ENCODE measurements at regions not wholly inside any gene's neighbourhood (a gene's known extent, or its start where the extent isn't known, plus 50 kb on each side); places are given as distances from the start of the nearest gene placed in this dataset.

- H3K4me1 ChIP-seq (ENCODE audit: control insufficient read depth, extremely low read depth, insufficient read depth, low read length) = peaks cover 11% of the 10 kb centered on the region
- H3K79me2 ChIP-seq (ENCODE audit: control insufficient read depth, insufficient read depth, low read length) = no peaks in the 10 kb centered on the region
- H3K9me1 ChIP-seq (ENCODE audit: control insufficient read depth, extremely low read depth, insufficient read depth, low read length) = no peaks in the 10 kb centered on the region
- H3K36me3 ChIP-seq (ENCODE audit: control insufficient read depth in 2 of 2, extremely low read depth in 1 of 2, insufficient read depth in 2 of 2, low read length in 2 of 2) = no peaks in the 10 kb centered on the region
- no peaks in the 10 kb centered on the region for H3K9me3 ChIP-seq (ENCODE audit: control insufficient read depth, low read depth, low read length)
- FAIRE-seq (no peak), DNase-seq (ENCODE audit: low read depth, low spot score) (no peak)
- no peak overlapping the region for H3K27ac ChIP-seq (ENCODE audit: control insufficient read depth, insufficient read depth, low read length)
- TF ChIP-seq EZH2 (IDR thresholded peaks at IDR 0.05; ENCODE audit: low read length) = no peak
- no peak for TF ChIP-seq CTCF (optimal IDR thresholded peaks at IDR 0.05 in 1 of 3, IDR thresholded peaks at IDR 0.05 in 1 of 3, conservative IDR thresholded peaks at IDR 0.05 in 1 of 3; ENCODE audit: extremely low read depth in 1 of 3, insufficient read depth in 2 of 3, low read length in 3 of 3)
- H2AFZ ChIP-seq (ENCODE audit: control insufficient read depth, low read length) = no peak overlapping the region
- H4K20me1 ChIP-seq (ENCODE audit: control insufficient read depth, extremely low read depth, insufficient read depth, low read length) = no peaks in the 10 kb centered on the region
- dilution Hi-C loops (cut with MboI; ENCODE audit: extremely low pct_ligation_motif_present, low sequenced_read_pairs) = no loop called here
- H3K4me3 ChIP-seq (ENCODE audit: control insufficient read depth in 2 of 3, extremely low read depth in 1 of 3, insufficient read depth in 2 of 3, low read depth in 1 of 3, low read length in 3 of 3) = no peak overlapping the region
- H3K9ac ChIP-seq (ENCODE audit: control insufficient read depth, extremely low read depth, insufficient read depth, low read length) = no peak overlapping the region
- H3K4me2 ChIP-seq (ENCODE audit: control insufficient read depth, extremely low read depth, insufficient read depth, low read depth, low read length) = no peak overlapping the region
- peaks cover 4% of the 10 kb centered on the region for H3K27me3 ChIP-seq (ENCODE audit: control insufficient read depth, extremely low read depth, insufficient read depth, low read length)
Measured at GRCh38 chr7:155222061-155222460, 75.6 kb upstream of the INSIG1 start.

- H3K4me3 ChIP-seq (ENCODE audit: control insufficient read depth in 2 of 3, extremely low read depth in 1 of 3, insufficient read depth in 2 of 3, low read depth in 1 of 3, low read length in 3 of 3) = no peak overlapping the region
- H3K4me2 ChIP-seq (ENCODE audit: control insufficient read depth, extremely low read depth, insufficient read depth, low read depth, low read length) = no peak overlapping the region
- FAIRE-seq (no peak), DNase-seq (ENCODE audit: low read depth, low spot score) (no peak)
- H3K9me3 ChIP-seq (ENCODE audit: control insufficient read depth, low read depth, low read length) = no peaks in the 10 kb centered on the region
- dilution Hi-C loops (cut with MboI; ENCODE audit: extremely low pct_ligation_motif_present, low sequenced_read_pairs) = no loop called here
- H3K36me3 ChIP-seq (ENCODE audit: control insufficient read depth in 2 of 2, extremely low read depth in 1 of 2, insufficient read depth in 2 of 2, low read length in 2 of 2) = no peaks in the 10 kb centered on the region
- peaks cover 4% of the 10 kb centered on the region for H3K27me3 ChIP-seq (ENCODE audit: control insufficient read depth, extremely low read depth, insufficient read depth, low read length)
- no peaks in the 10 kb centered on the region for H3K79me2 ChIP-seq (ENCODE audit: control insufficient read depth, insufficient read depth, low read length)
- H2AFZ ChIP-seq (ENCODE audit: control insufficient read depth, low read length) = no peak overlapping the region
- no peaks in the 10 kb centered on the region for H4K20me1 ChIP-seq (ENCODE audit: control insufficient read depth, extremely low read depth, insufficient read depth, low read length)
- no peak overlapping the region for H3K27ac ChIP-seq (ENCODE audit: control insufficient read depth, insufficient read depth, low read length)
- H3K9ac ChIP-seq (ENCODE audit: control insufficient read depth, extremely low read depth, insufficient read depth, low read length) = no peak overlapping the region
- no peaks in the 10 kb centered on the region for H3K9me1 ChIP-seq (ENCODE audit: control insufficient read depth, extremely low read depth, insufficient read depth, low read length)
- TF ChIP-seq EZH2 (IDR thresholded peaks at IDR 0.05; ENCODE audit: low read length) = no peak
- peak in 1 of 3 experiments; percentile 23 for TF ChIP-seq CTCF (optimal IDR thresholded peaks at IDR 0.05 in 1 of 3, IDR thresholded peaks at IDR 0.05 in 1 of 3, conservative IDR thresholded peaks at IDR 0.05 in 1 of 3; ENCODE audit: extremely low read depth in 1 of 3, insufficient read depth in 2 of 3, low read length in 3 of 3)
- H3K4me1 ChIP-seq (ENCODE audit: control insufficient read depth, extremely low read depth, insufficient read depth, low read length) = peaks cover 11% of the 10 kb centered on the region
Measured at GRCh38 chr7:155222573-155222972, 75.1 kb upstream of the INSIG1 start.

All from keratinocyte (primary cell).